GM18508 (cell line): ENCODE measurements at regions not wholly inside any gene's neighbourhood (a gene's known extent, or its start where the extent isn't known, plus 50 kb on each side); places are given as distances from the start of the nearest gene placed in this dataset.

Experiments
- ATAC-seq: cut with Tn5 transposase; IDR thresholded peaks from one replicate; pipeline ENCODE4 v1.9.1; 2021; ENCODE audit warnings: moderate number of reproducible peaks; ENCODE audit not compliant: insufficient read depth, unreplicated experiment

DNA sequence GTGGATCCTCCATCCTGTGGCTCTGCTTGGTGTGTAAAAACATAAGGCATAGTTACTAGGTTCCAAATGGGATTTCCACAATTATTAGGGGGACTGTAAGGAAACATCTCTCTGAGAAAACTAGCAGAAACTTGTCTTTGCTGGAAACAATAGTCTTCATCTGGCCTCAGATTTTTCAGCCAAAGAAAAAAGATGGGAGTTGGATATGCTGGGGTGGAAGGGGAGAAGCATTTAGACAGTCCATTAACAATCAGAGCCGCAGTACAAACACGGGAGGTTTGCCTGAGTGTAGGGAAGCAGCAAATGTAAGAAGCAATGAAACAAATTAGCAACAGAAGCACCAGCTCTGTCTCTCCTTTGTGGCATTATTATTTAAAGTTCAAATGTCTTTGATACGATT, 402.7 kb upstream of the ZNF608 start:
- ATAC-seq = no peak

DNA sequence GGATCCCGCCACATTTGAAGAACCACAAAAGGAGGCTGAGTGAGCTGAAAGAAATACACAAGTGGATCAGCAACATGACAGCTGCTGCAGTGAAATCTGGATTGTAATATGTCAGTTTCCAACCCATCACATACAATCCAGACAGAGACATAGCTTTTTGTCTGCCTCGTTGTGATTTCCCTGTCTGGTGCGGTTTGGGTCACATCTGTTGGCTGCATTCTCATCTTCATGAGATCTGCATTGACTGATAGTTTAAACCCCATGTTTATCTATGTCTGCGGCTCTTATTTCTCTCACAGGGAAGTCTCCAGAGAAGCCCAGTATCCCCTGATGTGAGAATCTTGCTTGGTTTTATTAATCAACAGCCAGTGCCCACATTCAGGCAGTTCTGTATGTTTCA, 403.1 kb upstream of the ZNF608 start:
- ATAC-seq = no peak

DNA sequence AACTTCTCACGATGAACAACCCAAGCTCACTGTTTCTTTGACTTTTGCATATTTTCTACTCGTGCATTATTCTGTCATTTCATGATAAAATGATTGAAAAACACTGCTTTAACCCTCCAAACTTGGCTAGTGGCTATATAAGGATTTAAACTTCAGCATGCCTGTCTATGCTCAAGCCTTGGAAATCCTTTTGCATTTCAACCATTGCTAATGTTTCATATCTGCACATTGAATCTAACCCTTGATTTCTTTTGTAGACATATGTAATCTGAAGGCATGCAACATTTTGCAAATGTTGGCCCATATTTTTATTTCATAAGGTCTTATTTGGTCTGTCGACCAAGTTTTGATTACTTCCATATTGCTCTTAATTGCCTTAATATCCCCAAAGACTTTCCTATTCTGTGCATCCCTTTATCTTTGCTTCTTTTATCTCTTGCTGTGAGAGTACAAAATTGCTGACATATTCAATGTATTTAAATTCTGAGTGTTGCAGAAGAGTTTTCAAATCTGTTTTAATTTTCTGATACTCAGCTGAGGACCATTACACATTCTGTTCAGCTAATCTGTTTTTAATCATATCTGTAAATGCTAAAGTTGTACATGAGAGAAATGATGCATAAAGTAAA, 403.7 kb upstream of the ZNF608 start:
- no peak for ATAC-seq

DNA sequence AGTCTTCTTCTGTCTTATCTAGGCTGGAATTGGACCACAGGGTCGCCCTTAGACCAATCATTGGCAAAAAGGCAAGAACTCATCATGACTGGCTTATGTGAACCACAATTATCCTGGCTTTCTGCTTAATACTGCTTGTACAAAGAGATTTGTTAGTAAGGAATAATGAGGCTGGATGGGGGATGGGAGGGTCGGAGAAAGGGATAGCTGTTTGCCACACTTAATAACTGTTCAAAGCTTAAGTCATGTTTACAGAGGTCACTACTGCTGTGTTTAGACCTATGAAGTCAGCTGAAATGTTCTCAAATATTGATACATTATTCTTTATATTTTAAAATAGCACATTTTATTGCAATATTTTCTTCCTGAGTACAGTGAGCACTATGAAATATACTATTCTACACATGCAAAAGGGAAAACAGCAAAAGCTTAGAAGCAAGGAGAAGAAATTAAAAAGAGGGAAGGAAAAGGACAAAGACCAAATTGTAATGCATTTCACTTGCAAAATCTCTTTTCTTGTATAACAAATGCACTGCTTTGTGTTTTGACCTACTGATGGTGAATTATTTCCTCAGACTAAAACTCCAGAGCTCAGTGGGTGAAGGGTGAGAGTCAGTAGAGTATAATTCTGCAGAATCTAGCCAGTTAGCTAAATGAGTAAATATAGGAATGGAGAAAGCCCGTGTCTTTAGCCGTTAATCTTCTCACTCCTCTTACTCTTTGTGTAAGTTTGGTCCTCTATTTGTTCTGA, 404.9 kb upstream of the ZNF608 start:
- no peak for ATAC-seq

DNA sequence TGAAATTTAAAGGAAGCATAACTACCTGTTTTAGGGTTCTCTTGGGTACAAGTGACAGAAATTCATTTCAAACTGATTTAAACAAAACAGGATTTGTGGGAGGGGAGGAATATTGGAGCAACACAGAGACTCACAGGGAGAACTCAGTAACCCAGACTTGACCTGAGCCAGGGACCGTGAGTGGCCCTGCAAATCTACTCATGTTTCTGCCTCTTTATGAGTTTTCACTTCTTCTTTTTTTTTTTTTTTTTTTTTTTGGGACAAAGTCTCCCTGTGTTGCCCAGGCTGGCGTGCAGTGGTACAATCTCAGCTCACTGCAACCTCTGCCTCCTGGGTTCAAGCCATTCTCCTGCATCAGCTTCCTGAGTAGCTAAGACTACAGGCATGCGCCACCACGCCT, 405.6 kb upstream of the ZNF608 start:
- no peak for ATAC-seq

DNA sequence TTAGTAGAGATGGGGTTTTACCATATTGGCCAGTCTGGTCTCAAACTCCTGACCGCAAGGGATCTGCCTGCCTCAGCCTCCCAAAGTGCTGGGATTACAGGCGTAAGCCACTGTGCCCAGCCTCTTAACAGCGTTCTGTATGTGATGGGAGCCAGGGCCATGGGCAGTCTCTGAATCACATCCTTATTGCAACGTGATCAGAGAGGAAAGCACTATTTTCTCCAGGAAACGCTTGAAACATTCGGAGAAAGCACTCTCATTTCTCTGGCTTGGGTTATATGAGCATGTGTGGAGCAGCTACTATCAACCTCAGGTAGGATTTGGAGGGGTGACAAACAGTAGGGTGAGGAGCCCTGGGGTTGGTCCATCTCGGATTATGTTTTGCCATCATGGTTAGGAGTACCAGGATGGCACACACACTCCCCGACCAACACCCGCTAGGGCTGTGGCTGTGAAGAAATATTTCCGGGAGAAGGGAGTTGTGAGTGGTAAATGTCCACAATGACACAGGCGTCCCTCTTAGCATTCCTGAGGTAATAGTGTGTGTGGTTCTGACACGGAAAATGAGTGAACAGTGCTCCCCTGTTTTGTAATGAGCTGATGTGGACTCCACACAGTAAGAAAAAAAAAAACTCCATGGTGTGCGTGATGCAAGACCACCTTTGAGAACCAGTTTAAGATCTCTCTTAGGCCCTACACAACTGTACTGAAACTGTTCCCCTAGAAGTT, 406.2 kb upstream of the ZNF608 start:
- no peak for ATAC-seq

DNA sequence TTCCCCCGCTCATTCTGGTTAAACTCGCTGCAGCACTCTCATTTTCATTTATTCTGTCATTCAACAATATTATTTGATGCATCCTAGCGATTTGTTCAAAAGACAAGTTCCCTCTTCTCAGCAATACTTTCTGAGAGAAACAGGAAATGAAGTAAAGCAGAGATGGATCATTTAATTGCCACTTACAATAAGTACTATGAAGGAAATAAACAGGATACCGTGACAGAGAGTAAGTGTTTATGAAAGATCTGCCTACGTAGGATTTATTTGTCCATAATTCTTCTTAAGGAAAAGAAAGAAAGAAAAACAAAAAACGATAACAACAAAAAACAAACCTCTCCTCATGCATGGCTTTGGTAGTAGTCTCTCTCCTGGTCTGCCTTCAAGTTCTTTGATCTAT, 406.8 kb upstream of the ZNF608 start:
- no peak for ATAC-seq

DNA sequence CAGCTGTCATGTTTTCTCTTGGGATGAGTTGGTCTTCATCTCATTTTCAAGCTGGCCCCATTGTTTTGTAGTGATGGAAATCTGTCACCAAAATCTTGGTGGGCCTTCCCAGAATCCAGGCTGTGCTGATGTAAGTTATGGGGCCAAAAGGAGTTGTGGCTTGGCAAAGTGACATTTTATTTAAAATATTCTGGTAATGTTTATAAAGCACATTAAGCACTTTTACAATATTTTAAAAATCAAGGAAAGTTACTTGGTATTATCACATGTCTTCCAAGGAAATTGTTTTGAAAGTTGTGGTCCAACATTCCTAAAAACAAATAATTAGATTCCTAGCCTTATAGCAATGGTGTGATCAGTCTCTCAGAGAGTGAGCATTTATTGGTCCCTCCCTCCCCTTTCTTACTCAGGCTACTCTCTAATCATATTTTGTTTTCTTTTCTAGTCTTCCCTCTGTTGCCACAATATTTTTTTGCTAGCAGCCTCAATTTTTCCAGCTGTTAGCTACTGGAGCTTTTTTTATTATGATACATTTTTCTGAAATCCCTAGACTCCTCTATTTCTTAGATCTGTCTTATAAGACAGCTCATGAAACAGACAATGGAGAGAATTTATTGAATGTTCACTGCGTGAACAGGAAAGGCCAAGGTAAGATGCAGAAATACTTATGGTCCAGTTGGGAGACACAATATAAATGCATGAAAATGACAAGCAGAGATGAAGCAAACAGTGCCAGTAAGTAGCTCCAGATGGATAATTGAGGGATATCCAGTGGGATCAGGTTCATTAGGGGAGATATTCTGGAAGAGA, 408.1 kb upstream of the ZNF608 start:
- no peak for ATAC-seq

DNA sequence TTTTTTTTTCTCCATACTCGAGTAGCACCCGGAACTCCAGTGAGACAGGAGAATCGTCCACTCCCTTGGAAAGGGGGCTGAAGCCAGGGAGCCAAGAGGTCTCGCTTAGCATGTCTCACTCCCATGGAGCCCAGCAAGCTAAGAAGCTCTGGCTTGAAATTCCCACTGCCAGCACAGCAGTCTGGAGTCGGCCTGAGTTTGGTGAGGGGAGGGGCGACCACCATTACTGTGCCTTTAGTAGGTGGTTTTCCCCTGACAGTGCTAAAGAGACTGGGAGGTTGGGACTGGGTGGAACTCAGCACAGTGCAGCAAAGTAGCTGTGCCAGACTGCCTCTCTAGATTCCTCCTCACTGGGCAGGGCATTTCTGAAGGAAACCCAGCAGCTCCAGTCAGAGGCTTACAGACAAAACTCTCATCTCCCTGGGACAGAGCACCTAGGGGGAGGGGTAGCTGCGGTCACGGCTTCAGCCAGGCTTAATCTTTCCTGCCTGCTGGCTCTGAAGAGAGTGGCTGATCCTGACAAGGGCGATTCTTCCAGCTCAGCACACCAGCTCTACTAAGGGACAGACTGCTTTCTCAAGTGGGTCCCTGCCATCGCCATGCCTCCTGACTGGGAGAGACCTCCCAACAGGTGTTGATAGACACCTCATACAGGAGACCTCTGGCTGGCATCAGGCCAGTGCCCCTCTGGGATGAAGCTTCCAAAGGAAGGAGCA, 414.5 kb upstream of the ZNF608 start:
- no peak for ATAC-seq

DNA sequence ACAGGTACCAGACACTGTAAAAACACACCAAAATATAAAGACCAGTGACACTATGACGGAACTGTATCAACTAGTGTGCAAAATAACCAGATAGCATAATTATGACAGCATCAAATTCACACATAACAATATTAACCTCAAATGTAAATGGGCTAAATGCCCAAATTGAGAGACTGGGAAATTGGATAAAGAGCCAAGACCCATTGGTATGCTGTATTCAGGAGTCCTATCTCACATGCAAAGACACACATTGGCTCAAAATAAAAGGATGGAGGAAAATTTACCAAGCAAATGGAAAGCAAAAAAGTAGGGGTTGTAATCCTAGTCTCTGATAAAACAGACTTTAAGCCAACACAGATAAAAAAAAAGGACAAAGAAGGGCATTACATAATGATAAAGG, 416.3 kb upstream of the ZNF608 start:
- no peak for ATAC-seq

DNA sequence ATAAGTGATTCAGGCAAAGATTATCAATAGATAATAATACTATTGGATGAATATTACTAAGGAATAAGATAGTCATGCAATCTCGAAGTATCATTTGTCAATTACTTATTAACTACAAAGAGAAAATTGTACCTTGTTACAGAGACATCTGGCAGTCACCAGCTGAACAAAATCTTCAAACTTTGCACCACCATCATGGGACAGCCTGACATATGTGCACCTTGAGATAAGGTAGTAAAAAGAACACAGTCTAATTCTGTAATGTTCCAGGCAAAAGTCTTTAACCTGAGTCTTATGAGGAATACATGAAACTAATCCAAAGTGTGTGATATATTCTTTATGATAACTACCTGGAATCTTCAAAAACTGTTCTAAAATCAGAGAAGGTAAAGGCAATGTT, 423.0 kb upstream of the ZNF608 start:
- no peak for ATAC-seq

DNA sequence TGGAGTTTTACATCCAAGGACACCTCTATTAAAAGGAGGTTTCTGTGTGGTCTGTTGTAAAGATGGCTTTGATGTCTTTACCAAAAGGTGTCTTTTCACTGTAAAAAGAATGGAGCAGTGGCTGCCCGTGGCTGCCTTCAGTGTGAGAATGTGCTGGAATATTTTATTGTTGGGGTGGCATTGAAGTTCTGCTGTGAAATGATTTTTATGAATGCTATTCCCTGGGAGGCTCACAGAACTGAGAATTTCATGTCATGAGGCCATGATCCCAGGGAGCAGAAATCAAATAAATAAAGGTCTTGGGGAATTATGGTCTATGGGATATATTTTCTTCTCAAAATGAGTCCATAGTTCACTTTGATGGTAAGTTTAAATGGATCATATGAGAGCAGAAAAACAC, 425.2 kb upstream of the ZNF608 start:
- no peak for ATAC-seq

DNA sequence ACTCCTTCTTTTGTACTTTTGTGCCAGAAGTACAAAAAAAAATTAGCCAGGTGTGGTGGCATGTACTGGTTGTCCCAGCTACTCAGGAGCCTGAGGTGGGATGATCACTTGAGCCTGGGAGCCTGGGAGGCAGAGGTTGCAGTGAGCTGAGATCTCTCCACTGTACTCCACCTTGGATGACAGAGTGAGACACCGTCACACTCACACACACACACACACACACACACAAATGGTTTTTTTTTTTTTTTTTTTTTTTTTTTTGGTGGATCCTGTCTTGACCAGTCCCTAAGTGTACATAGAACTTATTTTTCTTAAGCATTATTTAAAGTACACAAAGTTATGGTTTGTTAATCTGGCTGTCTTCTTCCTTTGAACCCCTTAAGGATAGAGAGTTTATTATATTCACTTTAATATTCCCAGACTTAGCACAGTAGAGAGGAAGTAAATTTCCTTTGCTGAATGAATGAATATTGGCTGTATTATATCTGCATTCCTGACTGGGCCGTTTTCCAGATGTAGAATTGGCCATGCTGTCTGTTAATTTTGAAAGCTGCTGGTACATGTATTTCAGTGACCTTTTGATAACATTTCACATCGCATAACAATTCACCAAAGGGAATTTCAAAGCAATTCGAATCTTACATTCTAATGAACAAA, 429.0 kb upstream of the ZNF608 start:
- no peak for ATAC-seq

DNA sequence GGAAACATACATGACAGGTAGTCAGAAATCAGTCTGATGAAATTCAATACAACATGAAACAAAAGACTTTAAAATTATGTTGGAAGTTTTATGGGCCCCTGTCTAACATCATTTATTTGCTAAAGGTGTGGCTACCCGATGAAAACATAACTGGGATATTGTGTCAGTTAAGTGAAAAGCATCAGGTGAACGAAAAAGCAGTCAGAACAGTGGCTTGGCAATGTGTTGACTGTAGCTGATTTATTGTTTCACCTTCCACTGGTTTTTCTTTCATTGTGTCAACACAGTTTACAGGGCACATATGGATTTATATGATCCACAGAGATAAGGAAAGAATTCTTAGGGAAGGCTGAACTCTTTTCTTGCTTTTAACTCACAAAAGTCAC, 429.6 kb upstream of the ZNF608 start:
- ATAC-seq = no peak

DNA sequence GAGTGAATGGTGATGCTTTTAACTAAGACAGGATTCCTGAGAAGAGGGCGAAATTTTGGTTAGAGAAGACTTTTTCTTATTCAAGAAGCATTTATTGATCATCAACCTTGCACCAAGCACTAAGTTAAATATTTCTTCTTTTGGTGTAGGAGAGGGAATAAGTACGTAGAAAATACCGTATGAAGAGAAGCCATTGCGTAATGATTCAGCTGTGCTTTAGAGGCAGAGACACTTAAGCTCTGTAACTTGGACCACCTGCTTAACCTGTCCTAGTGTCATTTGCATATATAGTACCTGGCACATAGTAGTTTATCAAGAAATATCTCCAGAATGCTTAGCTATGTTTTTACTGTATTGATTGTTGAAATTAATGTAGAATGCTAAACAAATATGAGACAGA, 430.9 kb upstream of the ZNF608 start:
- ATAC-seq = no peak

DNA sequence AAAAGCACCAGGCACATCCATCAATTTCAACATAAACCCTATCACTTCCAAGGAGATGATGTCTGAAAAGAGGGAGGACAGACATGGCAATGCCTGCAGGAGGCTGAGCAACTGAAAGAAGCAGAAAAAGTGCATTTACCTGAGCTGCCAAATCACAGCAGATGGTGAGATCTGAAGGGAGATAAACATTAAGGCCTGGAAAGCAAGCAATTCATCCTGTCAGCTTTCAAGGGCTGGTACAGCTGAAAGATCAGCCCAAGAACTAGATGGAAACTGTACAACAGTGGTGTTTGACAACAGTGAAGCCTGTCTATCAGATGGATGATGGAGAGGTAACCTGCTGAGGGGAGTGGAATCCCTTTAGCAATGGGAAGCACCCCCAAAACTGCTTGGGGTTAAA, 433.2 kb upstream of the ZNF608 start:
- ATAC-seq = no peak

DNA sequence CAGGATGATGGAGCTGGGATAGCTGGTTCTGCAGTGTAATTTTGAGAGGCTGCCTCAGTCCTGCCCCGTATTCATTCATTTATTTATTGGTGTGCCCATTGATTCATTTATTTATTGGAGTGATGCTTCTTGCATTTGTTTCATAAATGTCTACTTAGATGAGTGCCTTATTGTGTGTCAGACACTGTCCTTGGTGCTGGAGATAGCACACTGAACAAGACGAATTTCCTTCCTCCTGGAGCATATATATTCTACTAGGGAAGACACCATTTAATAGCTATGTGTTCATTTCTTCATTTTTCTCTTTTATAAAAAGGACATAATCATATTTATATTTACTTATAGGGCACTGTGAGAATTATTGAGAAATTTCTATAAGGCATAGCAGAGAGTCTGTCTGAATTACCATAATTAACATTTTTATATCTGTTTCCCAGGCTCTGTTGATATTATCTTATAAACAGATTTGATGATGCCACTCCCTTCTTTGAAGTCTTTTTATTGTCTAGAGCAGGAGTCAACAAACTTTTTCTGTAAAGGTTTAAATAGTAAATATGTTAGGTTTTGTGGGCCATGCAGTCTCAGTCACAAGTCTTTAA, 433.9 kb upstream of the ZNF608 start:
- ATAC-seq = no peak

DNA sequence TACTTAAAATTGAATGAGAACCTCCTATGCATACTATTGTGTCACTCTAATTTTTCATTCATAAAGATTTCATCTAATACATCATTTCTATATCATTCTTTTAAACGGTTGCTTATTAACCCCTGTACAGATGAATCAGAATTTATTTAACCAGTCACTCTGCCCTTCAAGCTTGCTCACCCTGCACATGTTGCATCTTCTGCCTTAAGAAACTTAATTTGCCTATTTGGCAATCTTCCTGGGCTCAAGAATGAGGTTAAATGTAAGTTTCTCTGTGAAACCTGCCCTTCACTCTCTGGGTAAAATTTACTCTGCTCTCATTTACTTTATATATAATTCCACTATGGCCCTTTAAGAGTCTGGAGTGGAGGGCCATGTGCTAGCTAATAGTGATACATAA, 434.7 kb upstream of the ZNF608 start:
- ATAC-seq = no peak

DNA sequence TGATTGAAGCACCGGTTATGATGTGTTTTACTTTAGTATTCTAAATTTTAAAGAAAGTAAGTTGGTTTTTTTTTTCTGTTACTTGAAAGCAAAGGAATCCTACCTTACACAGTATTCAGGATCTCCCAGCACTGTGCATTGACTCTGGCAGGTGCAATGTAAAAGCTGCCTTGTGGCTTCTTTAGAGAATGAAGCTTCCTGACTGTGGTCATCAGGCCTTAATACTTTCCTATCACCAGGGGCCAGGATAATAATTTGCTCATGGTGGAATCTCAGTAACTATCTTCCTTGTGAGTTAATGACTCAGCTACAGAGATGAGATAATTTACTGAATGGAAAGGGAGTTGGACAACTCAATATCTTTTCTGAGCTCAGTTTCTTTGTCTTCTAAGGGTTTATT, 435.5 kb upstream of the ZNF608 start:
- ATAC-seq = no peak
